HK-2 (cell line): ENCODE measurements at regions not wholly inside any gene's neighbourhood (a gene's known extent, or its start where the extent isn't known, plus 50 kb on each side); places are given as distances from the start of the nearest gene placed in this dataset.

Experiments
- DNase-seq: peaks from one replicate; pipeline ENCODE4 v3.0.0-alpha.2; 2018; ENCODE audit not compliant: unreplicated experiment

DNA sequence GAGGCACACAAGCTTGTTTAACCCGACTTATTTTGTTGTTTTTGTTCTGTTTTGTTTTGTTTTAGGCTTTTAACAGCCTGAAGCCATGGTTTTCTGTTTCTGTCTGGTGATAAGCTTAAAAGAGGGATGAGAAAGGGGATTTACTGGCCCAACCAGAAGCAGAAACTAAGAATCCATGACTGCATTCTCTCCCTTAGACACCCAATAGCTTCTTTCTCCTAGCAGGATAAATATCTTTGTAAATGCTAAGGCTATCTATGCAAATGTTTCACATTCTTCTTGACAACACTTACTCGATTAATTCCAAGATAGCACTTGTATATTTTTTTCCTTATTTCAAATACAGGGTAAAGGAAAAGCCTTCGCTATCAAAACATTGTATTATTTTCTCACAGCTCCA is 53.7 kb upstream of the SMAD1 start:
- no peak for DNase-seq

DNA sequence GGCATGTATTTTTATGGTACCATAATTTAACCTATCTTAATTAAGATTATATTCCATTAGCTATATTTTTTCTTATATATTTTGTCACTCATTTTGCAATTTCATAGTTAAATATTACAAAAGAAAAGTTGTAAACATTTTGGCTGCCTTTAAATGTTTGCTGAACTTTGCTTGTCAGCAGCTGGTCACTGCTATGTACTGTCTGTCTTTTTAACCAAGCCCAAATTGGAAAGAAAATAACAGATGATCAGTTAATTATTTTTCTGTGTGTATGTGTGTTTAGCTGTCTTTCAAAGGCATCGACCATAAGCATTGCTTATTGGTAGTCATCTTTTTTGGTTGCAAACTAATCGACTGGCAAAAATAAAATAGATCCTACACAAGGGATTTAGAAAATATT is 54.4 kb upstream of the SMAD1 start:
- DNase-seq = no peak

DNA sequence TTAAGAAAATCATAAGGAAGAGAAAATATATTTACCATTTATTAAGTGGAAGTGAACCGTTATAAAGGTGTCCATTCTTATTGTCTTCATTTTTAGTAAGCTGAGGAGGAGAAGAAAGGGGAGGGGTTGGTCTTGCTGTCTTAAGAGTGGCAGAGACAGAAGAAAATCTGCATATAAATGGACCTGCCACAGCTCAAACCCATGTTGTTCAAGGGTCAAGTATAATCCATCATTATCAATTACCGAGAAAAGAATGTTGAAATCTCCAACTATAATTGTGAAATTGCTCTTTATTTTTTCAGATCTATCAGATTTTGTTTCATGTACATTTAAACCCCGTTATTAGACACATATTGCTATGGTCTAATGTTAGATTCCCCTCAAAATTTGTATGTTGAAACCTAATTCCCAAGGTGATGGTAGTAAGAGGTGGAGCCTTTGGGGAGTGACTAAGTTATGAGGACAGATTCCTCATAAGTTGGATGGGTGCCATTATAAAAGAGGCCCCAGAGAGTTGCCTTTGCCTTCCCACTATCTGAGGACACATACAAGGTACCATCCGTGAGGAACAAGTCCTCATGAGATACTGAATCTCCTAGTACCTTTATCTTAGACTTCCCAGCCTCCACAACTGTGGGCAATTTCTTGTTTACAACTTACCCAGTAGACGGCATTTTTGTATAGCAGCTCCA is 58.5 kb upstream of the SMAD1 start:
- DNase-seq = no peak

DNA sequence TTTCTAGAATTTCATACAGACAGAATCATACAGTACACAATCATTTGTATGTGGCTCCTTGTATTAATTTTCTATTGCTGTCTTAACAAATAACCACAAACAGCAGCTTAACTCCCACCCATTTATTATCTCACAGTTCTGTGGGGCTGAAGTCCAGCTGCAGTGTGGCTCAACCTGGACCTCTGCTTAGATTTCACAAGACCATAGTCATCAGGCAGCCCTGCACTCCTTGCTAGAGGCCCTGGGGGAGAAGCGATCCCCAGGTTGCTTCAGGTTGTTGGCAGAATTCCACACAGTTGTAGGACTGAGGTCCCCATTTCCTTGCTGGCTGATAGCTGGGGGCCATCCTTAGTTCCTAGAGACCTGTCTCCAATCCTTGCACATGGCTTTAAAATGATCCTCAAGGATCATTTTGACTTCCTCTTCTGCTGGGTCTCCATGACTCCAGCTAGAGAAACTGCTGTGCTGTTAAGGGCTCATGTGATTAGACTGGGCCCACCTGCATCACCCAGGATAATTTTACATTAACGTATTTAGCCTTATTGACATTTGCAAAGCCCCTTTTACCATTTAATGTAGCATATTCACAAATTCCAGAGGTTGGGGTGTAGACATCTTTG is 60.9 kb upstream of the SMAD1 start:
- no peak for DNase-seq

DNA sequence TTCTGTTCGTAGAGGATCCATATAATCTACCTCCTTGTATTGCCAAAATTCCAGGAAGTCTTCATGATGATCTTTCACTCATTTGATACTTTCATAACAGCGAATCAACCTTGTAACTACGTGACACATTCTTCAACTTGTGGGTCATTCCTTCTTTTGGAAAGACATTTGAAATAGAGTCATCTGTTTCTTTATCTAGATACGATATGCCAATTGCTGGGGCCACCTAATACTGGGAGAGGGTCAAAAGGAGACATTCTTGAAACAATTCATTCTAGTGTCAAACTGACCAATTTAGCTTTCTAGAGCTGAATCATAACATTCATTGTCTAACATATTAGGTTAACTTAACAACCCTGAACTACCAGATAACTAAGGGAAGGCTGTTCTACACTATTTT is 62.9 kb upstream of the SMAD1 start:
- DNase-seq = no peak

DNA sequence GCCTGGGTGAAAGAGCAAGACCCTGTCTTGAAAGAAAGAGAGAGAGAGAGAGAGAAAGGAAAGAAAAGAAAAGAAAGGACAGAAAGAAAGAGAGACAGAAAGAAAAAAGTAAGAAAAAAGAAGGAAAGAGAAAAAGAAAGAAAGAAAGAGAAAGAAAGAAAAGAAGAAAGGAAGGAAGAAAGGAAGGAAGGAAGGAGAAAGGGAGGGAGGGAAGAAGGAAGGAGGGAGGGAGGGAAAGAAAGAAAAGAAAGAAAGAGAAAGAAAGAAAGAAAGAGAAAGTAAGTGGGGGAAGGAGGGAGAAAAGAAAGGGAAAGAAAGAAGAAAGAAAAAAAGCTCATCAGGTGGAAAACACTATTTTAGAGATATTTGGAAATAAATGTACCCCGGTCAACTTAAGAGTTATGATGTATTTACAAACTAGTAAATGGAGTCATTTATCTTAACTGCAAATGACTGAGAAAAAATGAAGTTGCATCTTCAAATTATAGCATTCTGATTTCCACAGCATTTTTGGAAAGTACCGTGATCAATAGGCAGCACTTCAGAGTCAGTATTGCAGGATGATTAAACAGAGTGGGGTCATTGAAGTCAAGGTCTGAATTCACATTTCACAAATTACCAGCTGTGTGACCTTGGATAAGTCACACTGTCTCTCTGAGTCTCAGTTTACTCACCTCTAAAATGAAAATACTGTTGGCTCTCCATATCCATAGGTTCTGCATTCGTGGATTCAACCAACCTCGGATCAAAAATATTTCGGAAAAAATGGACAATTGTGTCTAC is 64.1 kb upstream of the SMAD1 start:
- no peak for DNase-seq

DNA sequence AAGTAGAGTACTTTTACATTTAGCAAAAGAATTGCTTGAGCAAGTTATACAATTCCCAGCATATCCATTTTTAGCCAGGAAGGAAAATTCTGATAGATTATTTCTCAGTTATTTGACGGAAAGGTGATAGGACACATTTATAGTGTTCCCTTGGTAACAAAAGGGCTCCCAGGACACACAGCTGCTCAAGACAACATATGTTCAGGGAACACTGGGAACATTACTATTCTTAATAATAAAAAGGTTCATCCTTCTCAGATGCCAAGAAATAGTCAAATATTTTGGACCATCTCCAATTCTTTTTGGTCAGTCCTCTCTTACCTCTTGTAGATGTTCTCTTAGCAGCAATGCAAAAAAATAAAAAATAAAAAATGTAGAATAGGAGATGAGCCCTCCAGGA is 66.8 kb upstream of the SMAD1 start:
- DNase-seq = no peak

DNA sequence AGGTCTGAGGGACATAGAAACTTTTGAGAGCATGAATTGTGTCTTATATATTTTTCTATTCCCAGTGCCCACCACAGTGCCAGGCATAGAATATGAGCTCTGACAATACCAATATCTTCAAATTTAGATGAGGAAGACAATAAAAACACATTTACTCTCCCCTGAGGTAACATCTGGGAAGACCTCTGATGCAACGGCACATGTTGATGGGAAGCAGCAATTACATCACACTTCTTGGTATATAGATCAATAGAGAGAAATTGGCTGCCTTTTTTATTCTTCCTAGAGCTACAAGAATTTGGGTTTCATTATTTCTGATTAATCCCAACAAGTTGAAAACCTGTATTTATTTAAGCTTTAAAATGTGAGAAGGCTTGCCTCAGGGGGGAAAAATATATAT is 67.4 kb upstream of the SMAD1 start:
- no peak for DNase-seq

DNA sequence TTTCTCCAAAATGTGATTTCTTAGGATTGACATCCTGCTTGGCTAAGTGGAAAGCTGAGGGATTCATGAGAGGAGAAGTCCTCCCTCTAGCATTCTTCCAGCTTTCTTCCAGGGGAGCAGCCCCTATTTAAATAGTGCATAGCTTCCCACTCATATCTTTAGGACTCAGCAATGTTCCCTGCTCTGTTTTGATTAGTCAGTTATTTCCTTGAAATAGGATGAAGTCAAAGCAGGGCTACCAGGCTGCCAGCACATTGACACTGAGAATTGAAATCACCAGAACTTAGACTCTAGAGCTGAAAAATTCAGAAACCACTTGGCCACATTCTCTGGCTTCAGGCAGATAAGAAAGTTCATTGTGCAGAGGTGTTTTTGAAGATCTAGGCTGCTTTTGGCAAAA is 74.7 kb upstream of the SMAD1 start:
- no peak for DNase-seq

DNA sequence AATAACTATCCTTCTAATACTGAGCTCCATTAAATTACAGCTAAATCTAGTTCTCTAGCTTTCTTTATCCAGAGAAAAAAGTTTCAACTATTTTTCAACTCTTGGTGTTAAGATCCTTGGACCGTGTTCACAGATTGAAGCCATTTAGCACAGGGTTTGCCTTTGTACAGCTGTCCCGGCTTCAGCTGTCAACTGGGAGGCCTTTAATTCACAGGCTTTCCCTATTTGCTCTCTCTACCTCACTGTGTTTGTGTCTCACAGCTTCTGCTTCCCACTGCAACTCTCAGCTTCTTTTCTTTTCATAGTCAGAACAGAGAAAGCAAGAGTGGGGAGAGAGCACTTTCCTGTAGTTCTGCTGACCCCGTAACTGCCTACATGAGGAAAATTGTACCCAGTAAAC is 76.9 kb upstream of the SMAD1 start:
- no peak for DNase-seq

DNA sequence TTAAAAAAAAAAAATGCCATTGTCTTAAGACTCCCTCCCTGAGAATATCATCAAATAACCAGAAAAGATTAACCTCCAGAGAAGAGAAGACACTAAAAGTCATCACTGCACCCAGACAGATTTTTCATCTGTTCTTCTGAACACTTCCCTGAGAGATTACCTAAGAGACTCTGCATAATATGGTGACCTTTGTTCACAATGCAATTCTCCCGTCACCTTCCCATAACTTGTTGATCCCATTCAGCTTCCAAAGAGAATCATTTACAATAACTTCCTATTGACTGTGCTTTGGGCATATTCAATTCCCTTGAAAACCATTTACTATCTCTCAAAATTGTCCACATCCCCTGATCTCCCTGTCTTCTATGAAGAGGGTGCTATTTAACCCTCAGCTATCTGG is 85.1 kb upstream of the SMAD1 start:
- no peak for DNase-seq

DNA sequence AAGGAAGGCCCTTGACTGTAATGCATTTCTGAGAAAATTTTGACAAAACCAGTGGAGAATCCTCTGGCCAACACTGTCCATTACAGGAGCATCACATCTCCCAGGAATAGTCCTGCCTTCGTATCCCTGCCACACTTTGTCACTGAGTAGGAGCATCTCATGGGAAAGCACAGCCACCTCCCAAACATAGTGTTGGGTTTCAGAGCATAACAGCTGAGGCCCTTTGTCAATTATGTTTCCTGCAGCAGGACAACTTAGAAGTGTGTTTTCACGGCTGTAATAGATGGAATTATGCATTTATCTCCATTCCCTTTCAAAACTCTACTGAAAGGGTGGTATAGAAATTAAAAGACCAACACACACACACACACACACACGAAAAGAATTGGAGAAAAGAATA is 91.1 kb upstream of the SMAD1 start:
- no peak for DNase-seq

DNA sequence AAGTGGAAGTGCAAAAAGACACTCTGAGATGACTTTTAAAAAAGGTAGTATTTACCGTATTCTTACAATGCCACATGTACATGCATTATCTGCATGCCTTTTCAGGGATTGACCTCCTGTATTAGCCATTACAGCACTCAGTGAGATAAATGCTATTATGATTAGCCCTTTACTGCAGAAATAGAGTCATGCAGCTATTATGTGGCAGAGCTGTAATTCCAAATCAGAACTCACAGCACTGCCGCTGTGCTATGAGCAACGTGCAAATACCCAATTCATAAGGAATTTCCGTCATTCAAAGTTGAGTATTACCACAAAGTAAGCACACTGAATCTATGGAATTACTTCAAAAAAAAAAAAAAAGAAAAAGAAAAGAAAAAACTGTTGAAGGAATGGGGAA is 92.1 kb upstream of the SMAD1 start:
- DNase-seq = no peak

DNA sequence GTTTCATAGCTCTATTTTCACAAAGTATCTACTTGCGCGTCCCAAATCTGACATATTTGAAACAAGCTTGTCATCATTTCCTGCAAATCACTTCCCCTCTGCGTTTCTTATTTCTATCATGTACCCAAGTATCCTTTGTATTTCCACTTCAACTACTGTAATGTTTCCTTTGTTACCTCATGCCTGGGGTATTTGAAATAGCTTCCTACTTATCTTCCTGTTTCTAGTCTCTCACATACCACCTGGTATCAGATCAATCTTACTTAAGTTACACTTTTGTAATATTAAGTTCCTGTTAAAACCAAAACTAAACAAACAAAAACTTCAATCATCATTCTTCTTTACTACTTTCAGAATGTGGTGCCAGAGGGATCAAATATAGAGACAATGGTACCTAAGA is 93.6 kb upstream of the SMAD1 start:
- DNase-seq = no peak

DNA sequence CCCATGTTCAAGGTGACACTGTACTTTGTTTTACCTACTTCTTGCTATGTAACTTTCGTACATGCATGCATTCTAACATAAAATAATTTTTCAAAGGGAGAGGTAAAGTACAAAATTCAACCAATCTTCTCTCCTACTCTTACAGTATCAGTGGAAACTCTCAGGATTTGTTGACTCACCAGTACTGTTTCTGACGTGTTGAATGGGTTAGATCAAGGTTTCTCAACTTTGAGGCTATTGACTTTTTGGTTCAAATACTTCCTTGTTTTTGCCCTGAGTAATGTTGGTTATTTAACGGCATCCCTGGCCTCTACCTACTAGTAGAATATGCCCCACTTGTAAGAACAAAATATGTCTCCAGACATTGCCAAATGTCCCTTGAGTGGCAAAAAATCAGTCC is 94.6 kb upstream of the SMAD1 start:
- no peak for DNase-seq

DNA sequence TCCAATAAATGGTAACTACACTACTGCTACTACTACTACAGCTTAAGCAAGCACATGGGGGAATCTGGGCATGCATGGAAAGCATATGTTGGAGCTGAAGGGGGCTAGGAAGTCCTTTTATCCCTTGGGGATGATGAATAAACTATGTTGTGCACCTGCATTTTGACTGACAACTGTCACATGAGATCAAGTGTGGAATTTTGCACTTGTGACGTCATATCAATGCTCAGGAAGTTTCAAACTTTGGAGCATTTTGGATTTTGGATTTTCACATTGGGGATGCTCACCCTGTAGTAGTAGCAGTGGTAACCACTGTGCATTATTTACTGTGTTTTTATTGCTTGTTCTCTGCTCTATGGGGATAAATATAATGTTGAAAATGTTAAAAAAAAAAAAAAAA is 100.5 kb upstream of the SMAD1 start:
- no peak for DNase-seq

DNA sequence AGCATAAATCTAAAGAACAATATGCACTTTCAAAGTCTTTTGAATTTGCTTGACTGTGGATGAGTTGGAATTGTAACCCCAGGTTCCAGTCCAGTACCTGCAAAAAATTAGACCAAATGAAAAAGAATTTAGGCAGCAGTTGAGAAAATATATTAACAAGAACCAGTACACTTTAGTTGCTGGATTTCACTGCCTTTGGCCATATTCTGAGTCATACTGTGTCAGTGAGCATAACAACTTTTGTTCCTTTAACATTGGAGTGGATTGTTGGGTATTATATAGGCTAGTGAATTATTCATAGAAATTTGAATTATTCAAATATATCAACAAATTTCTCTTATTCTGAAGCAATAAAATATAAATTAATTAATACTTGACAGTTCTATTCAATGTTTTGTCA is 101.5 kb upstream of the SMAD1 start:
- DNase-seq = no peak

DNA sequence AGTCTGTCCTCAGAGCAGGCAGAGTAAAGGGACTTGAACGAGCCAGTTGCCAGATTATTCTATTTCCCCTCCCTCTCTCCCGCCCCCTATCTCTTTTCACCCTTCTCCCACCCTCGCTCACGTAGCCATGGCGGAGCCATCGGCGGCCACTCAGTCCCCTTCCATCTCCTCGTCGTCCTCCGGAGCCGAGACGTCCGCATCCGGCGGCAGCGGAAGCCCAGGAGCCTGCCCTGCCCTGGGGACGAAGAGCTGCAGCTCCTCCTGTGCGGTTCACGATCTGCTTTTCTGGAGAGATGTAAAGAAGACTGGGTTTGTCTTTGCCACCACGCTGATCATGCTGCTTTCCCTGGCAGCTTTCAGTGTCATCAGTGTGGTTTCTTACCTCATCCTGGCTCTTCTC is 106.2 kb upstream of the SMAD1 start:
- no peak for DNase-seq

DNA sequence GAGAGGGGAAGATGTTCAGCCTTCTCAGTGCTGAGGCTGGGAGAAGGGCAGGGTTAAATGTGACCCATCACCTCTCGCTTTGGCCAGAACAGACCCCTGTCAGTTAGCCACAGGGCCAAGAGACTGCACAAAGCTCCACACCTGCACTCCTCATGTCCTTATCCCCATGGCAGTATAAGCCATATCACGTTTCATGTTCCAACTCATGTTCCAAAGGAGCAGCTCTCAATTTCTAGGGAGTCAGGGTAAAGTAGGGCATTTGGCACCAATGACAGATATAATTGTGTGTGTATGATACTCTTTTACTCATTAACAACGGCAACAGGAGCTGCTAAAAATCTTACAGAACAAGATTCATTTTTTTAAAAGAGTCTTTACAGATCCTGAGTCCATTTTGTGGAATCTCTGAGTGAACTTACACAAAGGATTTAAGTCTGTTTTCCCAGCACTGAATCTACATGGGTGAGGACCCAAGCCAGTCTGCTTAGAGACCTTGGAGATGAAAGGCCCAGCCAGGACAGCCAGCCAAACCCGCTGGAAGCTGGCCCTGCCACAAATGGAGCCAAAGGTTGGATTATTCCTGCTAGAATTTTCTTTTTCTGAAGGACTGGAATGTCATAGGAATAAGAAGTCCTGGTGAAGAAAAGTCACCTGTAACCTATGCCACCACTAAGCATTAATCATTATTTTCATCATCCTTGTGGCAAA is 129.1 kb upstream of the SMAD1 start:
- DNase-seq = no peak

DNA sequence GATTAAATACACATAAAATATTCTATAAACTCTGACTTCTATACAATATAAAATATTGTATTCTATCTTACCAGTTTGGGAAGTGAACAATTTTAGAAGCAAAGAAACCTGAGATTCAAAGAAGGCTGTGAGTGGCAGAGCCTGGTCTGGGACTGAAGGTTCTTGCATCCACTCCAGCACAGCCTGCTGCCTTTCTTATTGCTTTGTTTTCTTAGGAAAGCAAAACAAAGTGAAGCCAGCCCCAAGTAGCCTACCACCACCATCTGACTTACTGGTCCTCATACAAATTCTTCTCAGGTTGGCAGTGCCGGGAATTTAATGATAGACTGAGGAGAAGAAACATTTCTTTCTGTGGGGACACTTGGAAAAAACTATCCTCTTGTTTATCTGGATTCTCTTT is 129.7 kb upstream of the SMAD1 start:
- no peak for DNase-seq

DNA sequence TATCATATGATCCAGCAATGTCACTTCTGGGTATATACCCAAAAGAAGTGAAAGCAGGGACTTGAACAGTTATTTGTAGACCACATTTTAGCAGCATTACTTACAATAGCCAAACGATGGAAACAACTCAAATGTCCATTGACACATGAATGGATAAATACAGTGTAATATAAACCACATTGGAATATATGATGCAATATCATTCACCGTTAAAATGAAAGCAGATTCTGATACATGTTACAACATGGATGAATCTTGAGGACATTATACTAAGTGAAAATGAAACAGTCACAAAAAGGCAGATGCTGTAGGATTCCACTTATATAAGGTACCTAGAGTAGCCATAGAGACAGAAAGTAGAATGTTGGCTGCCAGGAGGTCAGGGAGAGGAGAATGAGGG is 130.5 kb upstream of the SMAD1 start:
- DNase-seq = no peak

DNA sequence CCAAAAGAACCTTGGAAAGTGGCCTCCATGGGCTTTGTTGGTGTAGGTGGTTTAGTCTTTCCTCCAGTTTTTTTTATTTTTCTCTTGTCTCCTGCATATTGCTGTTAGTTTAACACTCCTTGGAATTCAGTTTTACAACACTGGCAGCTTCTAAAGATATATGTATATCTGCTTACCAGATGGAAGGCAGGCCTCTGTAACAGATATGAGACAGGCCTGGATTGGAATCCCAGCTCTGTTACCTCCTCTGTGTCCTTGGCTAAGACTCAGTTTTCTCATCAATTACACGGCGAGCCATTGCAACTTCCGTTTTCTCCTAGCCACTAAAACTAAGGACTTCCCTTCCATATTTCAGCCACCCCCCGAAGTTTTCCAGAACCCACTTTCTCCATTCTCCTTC is 133.4 kb upstream of the SMAD1 start:
- no peak for DNase-seq

DNA sequence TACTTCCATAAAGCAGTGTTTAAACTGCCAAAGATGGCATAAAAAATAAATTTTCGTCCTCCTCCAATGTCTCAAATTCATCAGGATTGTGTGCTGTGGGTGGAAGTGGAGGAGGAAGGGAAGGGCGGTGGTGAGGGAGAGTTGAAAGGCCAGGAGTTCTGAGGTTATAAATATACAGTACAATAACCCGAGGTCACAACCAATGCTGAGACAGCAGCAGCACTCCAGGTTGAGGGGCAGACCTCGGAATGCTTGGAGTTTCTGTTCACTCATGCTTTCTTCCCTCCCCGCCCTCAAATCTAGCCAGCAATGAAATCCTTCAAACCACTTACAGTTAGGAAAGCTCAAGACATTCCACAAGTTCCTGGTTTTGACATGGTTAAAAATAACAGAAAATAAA is 134.0 kb upstream of the SMAD1 start:
- peak; percentile 4 for DNase-seq
